Fibroblast of lung (primary cell): ENCODE measurements at regions not wholly inside any gene's neighbourhood (a gene's known extent, or its start where the extent isn't known, plus 50 kb on each side); places are given as distances from the start of the nearest gene placed in this dataset.

Experiments used
- CTCF ChIP-seq, 2 donors: IDR thresholded peaks in 1 of 2; conservative IDR thresholded peaks in 1 of 2; 1 replicate in 1 of 2; 2 replicates in 1 of 2; pipeline ENCODE4 v1.5.1; 2011 to 2012; ENCODE audit warnings: low read length in 2 of 2, control low read depth in 1 of 2, inconsistent platforms in 1 of 2, low read depth in 1 of 2, mild to moderate bottlenecking in 1 of 2
- EZH2 ChIP-seq: IDR thresholded peaks from 2 replicates; pipeline ENCODE4 v1.5.1; 2012; ENCODE audit warnings: low read length, control low read depth, mild to moderate bottlenecking; ENCODE audit errors: missing control alignments

- TF ChIP-seq CTCF (conservative IDR thresholded peaks at IDR 0.05 in 1 of 2, IDR thresholded peaks at IDR 0.05 in 1 of 2; ENCODE audit: low read depth in 1 of 2, low read length in 2 of 2) (no peak), EZH2 (no peak)
Observed at GRCh38 chr6:143603455-143603854, 74.3 kb upstream of the PHACTR2 start.
